Esophagus muscularis mucosa (tissue), 4 donors: ENCODE measurements at regions not wholly inside any gene's neighbourhood (a gene's known extent, or its start where the extent isn't known, plus 50 kb on each side); places are given as distances from the start of the nearest gene placed in this dataset.

Experiments
- DNase-seq: peaks from one replicate; pipeline ENCODE4 v3.0.0-alpha.2; 2017; ENCODE audit errors: extremely low spot score
- H3K27ac ChIP-seq, 4 donors: fragments of 200-600 bp; sonication (generic); replicated peaks in 1 of 4; 1 replicate in 3 of 4; 2 replicates in 1 of 4; pipeline ENCODE4 v1.5.1; 2016 to 2019; ENCODE audit warnings: mild to moderate bottlenecking in 1 of 4
- H3K27me3 ChIP-seq, 4 donors: fragments of 200-600 bp; sonication (generic); one replicate each; pipeline versions ENCODE4 v1.5.1 to v1.6.0; 2016 to 2019
- H3K36me3 ChIP-seq, 4 donors: fragments of 200-600 bp; sonication (generic); one replicate each; pipeline ENCODE4 v1.5.1; 2016 to 2019
- H3K4me1 ChIP-seq, 4 donors: fragments of 200-600 bp; sonication (generic); one replicate each; pipeline ENCODE4 v1.5.1; 2016 to 2019
- H3K4me3 ChIP-seq, 4 donors: fragments of 200-600 bp; sonication (generic); 1 replicate in 2 of 4; 2 replicates in 2 of 4; pipeline ENCODE4 v1.5.1; 2016 to 2019; ENCODE audit warnings: mild to moderate bottlenecking in 4 of 4, moderate library complexity in 1 of 4
- H3K9me3 ChIP-seq, 4 donors: fragments of 200-600 bp; sonication (generic); 1 replicate in 3 of 4; 2 replicates in 1 of 4; pipeline ENCODE4 v1.5.1; 2016 to 2019
- CTCF ChIP-seq, 3 experiments: fragments of 200-600 bp in 2 of 3; fragments of 450-650 bp in 1 of 3; sonication (generic) in 2 of 3; IDR thresholded peaks; one replicate each; pipeline ENCODE4 v1.5.1; 2017 to 2019; ENCODE audit warnings: antibody characterized with exemption in 3 of 3, mild to moderate bottlenecking in 2 of 3, moderate library complexity in 1 of 3
- EP300 ChIP-seq: sonication (generic); formaldehyde crosslinking; IDR thresholded peaks from one replicate; pipeline ENCODE4 v1.6.1; 2017; ENCODE audit warnings: antibody characterized with exemption
- POLR2A ChIP-seq: fragments of 450-650 bp; IDR thresholded peaks from one replicate; pipeline ENCODE4 v1.6.1; 2017; ENCODE audit warnings: antibody characterized with exemption, moderate library complexity, mild to moderate bottlenecking, low read depth
- POLR2AphosphoS5 ChIP-seq, 2 donors: sonication (generic); formaldehyde crosslinking; IDR thresholded peaks; one replicate each; pipeline ENCODE4 v1.6.1; 2017; ENCODE audit warnings: antibody characterized with exemption in 2 of 2
- WGBS: methylation state at CpG from one replicate; pipeline ENCODE4 v1.1.5; 2018; 5-methylcytosine and 5-hydroxymethylcytosine counted together
- intact Hi-C: fragments of 100-400 bp; cut with DNase I; formaldehyde crosslinking; loops from one replicate; pipeline ENCODE4 v1.15.1; 2023

DNA sequence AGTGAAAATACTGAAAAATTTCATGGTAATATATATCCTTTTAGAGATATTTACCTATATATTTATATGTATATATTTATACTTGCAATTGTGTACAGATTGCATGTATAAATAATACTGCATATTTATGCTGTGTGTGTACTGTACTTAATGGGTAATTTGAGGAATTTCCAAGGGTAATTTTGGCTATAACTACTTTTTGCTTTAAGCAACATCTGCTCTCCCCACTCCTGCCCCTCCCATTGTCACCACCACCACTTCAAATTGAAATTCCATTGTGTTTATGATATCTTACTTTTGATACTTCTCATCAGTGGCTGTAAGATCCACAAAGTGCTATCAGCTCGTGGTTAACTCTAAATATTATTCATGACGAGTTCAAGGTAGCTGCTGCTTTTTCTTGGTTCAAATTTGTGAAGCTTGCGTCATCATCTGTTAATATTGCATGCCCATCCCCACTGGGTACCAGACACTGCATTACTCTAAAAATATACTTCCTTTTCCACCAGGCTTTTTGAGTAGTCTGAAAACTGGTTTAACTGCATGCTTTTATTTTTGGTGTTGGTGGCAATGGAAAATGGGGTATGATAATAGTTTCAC is 91.7 kb upstream of the MITF start:
- Histone ChIP-seq H3K4me1 (peaks cover 14 to 25% (median 19%) of the 10 kb centered on the region in 4 donors), H3K36me3 (no peaks in the 10 kb centered on the region), H3K27me3 (no peaks in the 10 kb centered on the region), H3K27ac (no peak overlapping the region), H3K4me3 (no peak overlapping the region), H3K9me3 (no peaks in the 10 kb centered on the region)
- TF ChIP-seq EP300 (no peak), CTCF (IDR thresholded peaks at IDR 0.05) (no peak), POLR2A (no peak), POLR2AphosphoS5 (IDR thresholded peaks at IDR 0.05) (no peak)
- WGBS, result 41% methylated on average over 3 of the region's 3 CpGs
- no peak for DNase-seq
- intact Hi-C loops, result no loop called here

- Histone ChIP-seq H3K27me3 (no peaks in the 10 kb centered on the region), H3K4me1 (peaks cover 14 to 25% (median 19%) of the 10 kb centered on the region in 4 donors), H3K36me3 (no peaks in the 10 kb centered on the region), H3K4me3 (no peak overlapping the region), H3K27ac (no peak overlapping the region), H3K9me3 (no peaks in the 10 kb centered on the region)
- DNase-seq, result no peak
- intact Hi-C loops, result no loop called here
- no peak for TF ChIP-seq POLR2A
- no peak for TF ChIP-seq POLR2AphosphoS5 (IDR thresholded peaks at IDR 0.05)
- no peak for TF ChIP-seq CTCF (IDR thresholded peaks at IDR 0.05)
- TF ChIP-seq EP300, result no peak
- WGBS, result 93% methylated on average over 3 of the region's 3 CpGs
Measured at GRCh38 chr3:69647081-69647480, 92.2 kb upstream of the MITF start.

GRCh38 chr3:69646287-69647067 is 92.8 kb upstream of the MITF start:
- 87% methylated on average over 9 of the region's 14 CpGs for WGBS
- no peaks in the 10 kb centered on the region for H3K9me3 ChIP-seq
- no peaks in the 10 kb centered on the region for H3K27me3 ChIP-seq
- no peaks in the 10 kb centered on the region for H3K36me3 ChIP-seq
- no peak for DNase-seq
- H3K4me1 ChIP-seq, result peaks cover 14 to 25% (median 19%) of the 10 kb centered on the region in 4 donors
- no peak overlapping the region for H3K4me3 ChIP-seq
- TF ChIP-seq EP300 (no peak), POLR2A (no peak), CTCF (IDR thresholded peaks at IDR 0.05) (no peak), POLR2AphosphoS5 (IDR thresholded peaks at IDR 0.05) (no peak)
- no peak overlapping the region for H3K27ac ChIP-seq
- intact Hi-C loops, result no loop called here

GRCh38 chr3:69642606-69643005 is 96.7 kb upstream of the MITF start:
- H3K4me3 ChIP-seq, result no peak overlapping the region
- TF ChIP-seq EP300, result no peak
- TF ChIP-seq POLR2AphosphoS5 (IDR thresholded peaks at IDR 0.05), result no peak
- no peak for TF ChIP-seq CTCF (IDR thresholded peaks at IDR 0.05)
- no peak for TF ChIP-seq POLR2A
- no peaks in the 10 kb centered on the region for H3K27me3 ChIP-seq
- no peak overlapping the region for H3K27ac ChIP-seq
- 77% methylated on average over 5 of the region's 5 CpGs for whole genome bisulfite sequencing
- no peaks in the 10 kb centered on the region for H3K4me1 ChIP-seq
- intact Hi-C loops, result no loop called here
- DNase-seq, result no peak
- H3K9me3 ChIP-seq, result no peaks in the 10 kb centered on the region
- no peaks in the 10 kb centered on the region for H3K36me3 ChIP-seq
